OCI-LY7 (cell line): ENCODE measurements at regions not wholly inside any gene's neighbourhood (a gene's known extent, or its start where the extent isn't known, plus 50 kb on each side); places are given as distances from the start of the nearest gene placed in this dataset.

Experiments
- CTCF ChIP-seq: fragments of 200-600 bp; sonication (generic); conservative IDR thresholded peaks from 2 replicates; pipeline ENCODE4 v1.5.1; 2014; ENCODE audit warnings: mild to moderate bottlenecking, antibody characterized with exemption, low read length, moderate library complexity, mixed read lengths
- EZH2phosphoT487 ChIP-seq: fragments of 200-600 bp; sonication (generic); IDR thresholded peaks from 2 replicates; pipeline ENCODE4 v1.6.1; 2018; ENCODE audit warnings: low read depth, borderline replicate concordance, mild to moderate bottlenecking, mixed run types, antibody characterized with exemption, low read length, moderate library complexity, mixed read lengths

- TF ChIP-seq CTCF (no peak), EZH2phosphoT487 (no peak)
Measured at GRCh38 chr20:55755861-55756260, 249.5 kb downstream of the CBLN4 start.
